H9 (cell line): ENCODE measurements at regions not wholly inside any gene's neighbourhood (a gene's known extent, or its start where the extent isn't known, plus 50 kb on each side); places are given as distances from the start of the nearest gene placed in this dataset.

Experiments
- DNase-seq: peaks from one replicate; pipeline ENCODE4 v3.0.0-alpha.2; 2017
- H2AFZ ChIP-seq: one replicate; pipeline ENCODE4 v1.6.1; 2013; ENCODE audit warnings: mild to moderate bottlenecking, low read length, control low read depth, moderate library complexity
- H2AK5ac ChIP-seq: 2 replicates; pipeline ENCODE4 v1.6.1; 2013; ENCODE audit warnings: low read length, control low read depth, mixed read lengths; ENCODE audit not compliant: insufficient read length
- H2BK120ac ChIP-seq: one replicate; pipeline ENCODE4 v1.6.1; 2013; ENCODE audit warnings: low read depth, mild to moderate bottlenecking, low read length, control low read depth, inconsistent platforms; ENCODE audit not compliant: poor library complexity, severe bottlenecking
- H2BK12ac ChIP-seq: 2 replicates; pipeline ENCODE4 v1.6.1; 2013; ENCODE audit warnings: low read length, control low read depth, mixed read lengths, low read depth; ENCODE audit not compliant: insufficient read length
- H2BK15ac ChIP-seq: 2 replicates; pipeline ENCODE4 v1.6.1; 2013; ENCODE audit warnings: low read depth, low read length, control low read depth
- H2BK20ac ChIP-seq: one replicate; pipeline ENCODE4 v1.6.1; 2013; ENCODE audit warnings: low read depth, mild to moderate bottlenecking, low read length, control low read depth, inconsistent platforms; ENCODE audit not compliant: poor library complexity, severe bottlenecking
- H2BK5ac ChIP-seq: 2 replicates; pipeline ENCODE4 v1.6.1; 2013; ENCODE audit warnings: low read length, control low read depth, mixed read lengths; ENCODE audit not compliant: insufficient read length
- H3K14ac ChIP-seq: 2 replicates; pipeline ENCODE4 v1.6.1; 2013; ENCODE audit warnings: low read length, control low read depth; ENCODE audit not compliant: insufficient read depth
- H3K18ac ChIP-seq: 2 replicates; pipeline ENCODE4 v1.6.1; 2013; ENCODE audit warnings: low read depth, mild to moderate bottlenecking, mixed read lengths, low read length, control low read depth; ENCODE audit not compliant: insufficient read length
- H3K23ac ChIP-seq: 2 replicates; pipeline ENCODE4 v1.6.1; 2013; ENCODE audit warnings: low read length, control low read depth, mixed read lengths, low read depth; ENCODE audit not compliant: insufficient read length
- H3K23me2 ChIP-seq: 2 replicates; pipeline ENCODE4 v1.6.1; 2013; ENCODE audit warnings: low read depth, mild to moderate bottlenecking, mixed read lengths, low read length, control low read depth; ENCODE audit not compliant: insufficient read length, poor library complexity, severe bottlenecking
- H3K27ac ChIP-seq: 2 replicates; pipeline ENCODE4 v1.5.1; 2013; ENCODE audit warnings: low read length, control low read depth, mixed read lengths, low read depth; ENCODE audit not compliant: insufficient read length
- H3K27me3 ChIP-seq: 2 replicates; pipeline ENCODE4 v1.6.1; 2013; ENCODE audit warnings: low read length, control low read depth, inconsistent platforms; ENCODE audit not compliant: insufficient read depth
- H3K4ac ChIP-seq: 2 replicates; pipeline ENCODE4 v1.6.1; 2013; ENCODE audit warnings: low read depth, mild to moderate bottlenecking, control low read depth, inconsistent platforms, low read length, moderate library complexity
- H3K4me1 ChIP-seq: 2 replicates; pipeline ENCODE4 v1.6.1; 2013; ENCODE audit warnings: low read length, control low read depth, inconsistent platforms; ENCODE audit not compliant: insufficient read depth
- H3K4me2 ChIP-seq: 2 replicates; pipeline ENCODE4 v1.6.1; 2013; ENCODE audit warnings: low read length, control low read depth, mixed read lengths; ENCODE audit not compliant: insufficient read length, insufficient read depth
- H3K56ac ChIP-seq: 2 replicates; pipeline ENCODE4 v1.6.1; 2013; ENCODE audit warnings: low read depth, mild to moderate bottlenecking, mixed read lengths, low read length, control low read depth; ENCODE audit not compliant: insufficient read length
- H3K79me1 ChIP-seq: 2 replicates; pipeline ENCODE4 v1.6.1; 2013; ENCODE audit warnings: low read depth, mild to moderate bottlenecking, moderate library complexity, low read length, control low read depth, inconsistent platforms; ENCODE audit not compliant: insufficient read depth, poor library complexity, severe bottlenecking
- H3K79me2 ChIP-seq: 2 replicates; pipeline ENCODE4 v1.6.1; 2013; ENCODE audit warnings: low read length, control low read depth, inconsistent platforms; ENCODE audit not compliant: insufficient read depth
- H3K9ac ChIP-seq: 2 replicates; pipeline ENCODE4 v1.6.1; 2013; ENCODE audit warnings: low read length, control low read depth, mixed read lengths; ENCODE audit not compliant: insufficient read length; ENCODE audit errors: extremely low read depth
- H3K9me3 ChIP-seq: one replicate; pipeline ENCODE4 v1.6.1; 2013; ENCODE audit warnings: low read depth, low read length, inconsistent platforms; ENCODE audit not compliant: control insufficient read depth
- H3T11ph ChIP-seq: one replicate; pipeline ENCODE4 v1.6.1; 2013; ENCODE audit warnings: mild to moderate bottlenecking, low read length, control low read depth, inconsistent platforms
- H4K20me1 ChIP-seq: one replicate; pipeline ENCODE4 v1.6.1; 2013; ENCODE audit not compliant: control insufficient read depth, insufficient read length, insufficient read depth
- H4K5ac ChIP-seq: 2 replicates; pipeline ENCODE4 v1.6.1; 2013; ENCODE audit warnings: low read depth, mild to moderate bottlenecking, mixed read lengths, low read length, control low read depth; ENCODE audit not compliant: insufficient read length
- H4K8ac ChIP-seq: replicated peaks from 2 replicates; pipeline ENCODE4 v1.6.1; 2013; ENCODE audit warnings: low read length, control low read depth, mixed read lengths, low read depth; ENCODE audit not compliant: insufficient read length
- H4K91ac ChIP-seq: 2 replicates; pipeline ENCODE4 v1.6.1; 2013; ENCODE audit warnings: low read depth, mild to moderate bottlenecking, moderate library complexity, mixed read lengths, low read length, control low read depth; ENCODE audit not compliant: insufficient read length
- H3K27ac Mint-ChIP-seq, 3 experiments: 2 replicates in 2 of 3; 3 replicates in 1 of 3; pipeline ENCODE4 v1.8.0; 2020 to 2021; ENCODE audit warnings: mixed read lengths in 3 of 3, mild to moderate bottlenecking in 1 of 3, moderate library complexity in 1 of 3
- H3K27me3 Mint-ChIP-seq: 2 replicates; pipeline ENCODE4 v1.8.0; 2021; ENCODE audit warnings: low read depth, mild to moderate bottlenecking, moderate library complexity, mixed read lengths
- H3K36me3 Mint-ChIP-seq, 3 experiments: 2 replicates in 2 of 3; 3 replicates in 1 of 3; pipeline ENCODE4 v1.8.0; 2020 to 2021; ENCODE audit warnings: low read depth in 3 of 3, mixed read lengths in 3 of 3; ENCODE audit not compliant: insufficient read depth in 1 of 3
- H3K4me1 Mint-ChIP-seq, 2 experiments: 2 replicates each; pipeline ENCODE4 v1.8.0; 2020; ENCODE audit warnings: mixed read lengths in 2 of 2
- H3K4me3 Mint-ChIP-seq, 2 experiments: 2 replicates in 1 of 2; 3 replicates in 1 of 2; pipeline ENCODE4 v1.8.0; 2020 to 2021; ENCODE audit warnings: mild to moderate bottlenecking in 2 of 2, mixed read lengths in 2 of 2, moderate library complexity in 1 of 2
- H3K9me3 Mint-ChIP-seq, 2 experiments: 2 replicates in 1 of 2; 3 replicates in 1 of 2; pipeline ENCODE4 v1.8.0; 2020; ENCODE audit warnings: mild to moderate bottlenecking in 2 of 2, mixed read lengths in 2 of 2, moderate library complexity in 1 of 2
- CTCF ChIP-seq: fragments of 200-600 bp; sonication (generic); conservative IDR thresholded peaks from 3 replicates; pipeline ENCODE4 v1.8.0; 2021; ENCODE audit warnings: antibody characterized with exemption, mild to moderate bottlenecking
- WGBS: extraction: QIAGEN DNeasy Blood & Tissue Kit; methylation state at CpG from one replicate; pipeline ENCODE4 v1.1.7; 2013; ENCODE audit warnings: missing lambda C conversion rate, low lambda C conversion rate, mixed read lengths; ENCODE audit not compliant: insufficient read length; ENCODE audit errors: extremely low coverage; 5-methylcytosine and 5-hydroxymethylcytosine counted together

- H3K27me3 Mint-ChIP-seq = no peaks in the 10 kb centered on the region
- no peak overlapping the region for H2BK15ac ChIP-seq
- H3K9me3 Mint-ChIP-seq = no peaks in the 10 kb centered on the region
- 0 out of 4 replicates have a peak, but pooled peaks cover 0 to 2% of the 10 kb centered on the region in 2 experiments for H3K4me1 Mint-ChIP-seq
- H4K8ac ChIP-seq = no peak overlapping the region
- no peaks in the 10 kb centered on the region for H3K79me1 ChIP-seq
- H2BK120ac ChIP-seq = no peak overlapping the region
- H3K27ac Mint-ChIP-seq = no peak overlapping the region
- no peak overlapping the region for H3K4me3 Mint-ChIP-seq
- no peak overlapping the region for H3K23ac ChIP-seq
- H3T11ph ChIP-seq = no peak overlapping the region
- no peak overlapping the region for H3K56ac ChIP-seq
- no peak overlapping the region for H2AFZ ChIP-seq
- H2BK5ac ChIP-seq = no peak overlapping the region
- no peaks in the 10 kb centered on the region for H4K20me1 ChIP-seq
- no peak overlapping the region for H2AK5ac ChIP-seq
- no peak overlapping the region for H3K14ac ChIP-seq
- H3K79me2 ChIP-seq = no peaks in the 10 kb centered on the region
- no peaks in the 10 kb centered on the region for H3K23me2 ChIP-seq
- H3K4ac ChIP-seq = no peak overlapping the region
- no peak overlapping the region for H4K5ac ChIP-seq
- H3K27ac ChIP-seq = no peak overlapping the region
- DNase-seq = no peak
- H2BK20ac ChIP-seq = no peak overlapping the region
- no peak overlapping the region for H4K91ac ChIP-seq
- H3K27me3 ChIP-seq = no peaks in the 10 kb centered on the region
- H2BK12ac ChIP-seq = no peak overlapping the region
- H3K18ac ChIP-seq = no peak overlapping the region
- no peak overlapping the region for H3K9ac ChIP-seq
- no peaks in the 10 kb centered on the region for H3K36me3 Mint-ChIP-seq
- WGBS = no CpG with 5 or more reads among the region's 3 CpGs
- no peak overlapping the region for H3K4me2 ChIP-seq
- no peaks in the 10 kb centered on the region for H3K4me1 ChIP-seq
- no peaks in the 10 kb centered on the region for H3K9me3 ChIP-seq
- TF ChIP-seq CTCF = no peak
Observed at GRCh38 chr18:1244397-1245122, 339.9 kb downstream of the ADCYAP1 start.
